ENCODE measurements at regions not wholly inside any gene's neighbourhood (a gene's known extent, or its start where the extent isn't known, plus 50 kb on each side); places are given as distances from the start of the nearest gene placed in this dataset.

DNA sequence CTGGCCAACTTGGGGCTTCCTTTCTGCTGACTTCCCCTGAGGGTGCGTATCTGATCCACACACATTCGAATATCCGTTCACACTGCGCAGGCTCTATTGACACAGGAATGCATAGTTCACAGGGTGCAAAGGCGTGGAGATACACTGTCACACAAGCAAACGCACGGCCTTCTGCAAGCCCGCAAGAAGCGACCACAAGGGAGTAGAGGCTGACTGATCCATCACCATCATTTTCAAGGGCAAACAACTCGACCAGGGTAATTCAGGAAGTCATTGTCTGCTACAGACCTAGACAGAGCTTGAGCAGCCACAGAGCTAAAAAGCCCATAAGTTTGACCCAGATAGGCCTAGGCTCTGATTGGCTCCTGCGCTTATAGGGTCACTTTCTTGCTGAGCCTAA, 392.3 kb downstream of the MN1 start:
- no peaks in the 10 kb centered on the region for H3K36me3 ChIP-seq (ENCODE audit: insufficient read depth, low read length)
- no peak overlapping the region for H3K9ac ChIP-seq (ENCODE audit: low read depth, low read length)
- no peaks in the 10 kb centered on the region; the same call in 1 of the 2 replicates for H3K4me1 ChIP-seq (ENCODE audit: insufficient read depth, low read length)
- H3K9me3 ChIP-seq (ENCODE audit: control insufficient read depth, insufficient read depth, low read length) = no peaks in the 10 kb centered on the region

DNA sequence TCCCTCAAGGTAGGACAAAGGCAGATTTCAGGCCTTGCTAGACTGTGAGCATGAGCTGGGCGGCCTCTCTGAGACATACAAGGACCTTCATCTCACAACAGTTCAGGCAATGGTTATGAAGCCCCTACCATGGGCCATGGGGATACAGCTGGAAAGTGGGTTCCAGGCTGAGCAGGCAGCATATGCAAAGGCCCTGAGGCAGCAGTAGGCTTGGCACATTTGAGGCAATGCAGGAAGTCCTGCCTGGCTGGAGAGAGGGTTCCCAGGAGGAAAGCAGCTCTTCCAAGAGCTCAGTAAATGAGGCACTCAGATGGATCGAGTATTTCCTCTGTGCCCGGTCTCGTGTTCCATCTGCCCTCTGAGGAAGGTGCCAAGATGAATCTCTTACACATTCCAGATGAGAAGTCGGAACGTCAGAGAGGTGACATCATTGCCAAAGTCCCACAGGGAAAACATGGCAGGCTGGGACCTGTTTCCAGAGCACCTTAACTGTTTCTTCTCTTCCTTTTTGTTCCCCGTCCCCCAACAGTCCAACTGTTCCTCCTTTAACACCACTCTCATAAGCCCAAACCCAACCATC, 388.6 kb downstream of the MN1 start:
- Histone ChIP-seq H3K4me1 (ENCODE audit: insufficient read depth, low read length) (peaks cover 16% of the 10 kb centered on the region), H3K9ac (ENCODE audit: low read depth, low read length) (no peak overlapping the region), H3K36me3 (ENCODE audit: insufficient read depth, low read length) (no peaks in the 10 kb centered on the region), H3K9me3 (ENCODE audit: control insufficient read depth, insufficient read depth, low read length) (no peaks in the 10 kb centered on the region)

DNA sequence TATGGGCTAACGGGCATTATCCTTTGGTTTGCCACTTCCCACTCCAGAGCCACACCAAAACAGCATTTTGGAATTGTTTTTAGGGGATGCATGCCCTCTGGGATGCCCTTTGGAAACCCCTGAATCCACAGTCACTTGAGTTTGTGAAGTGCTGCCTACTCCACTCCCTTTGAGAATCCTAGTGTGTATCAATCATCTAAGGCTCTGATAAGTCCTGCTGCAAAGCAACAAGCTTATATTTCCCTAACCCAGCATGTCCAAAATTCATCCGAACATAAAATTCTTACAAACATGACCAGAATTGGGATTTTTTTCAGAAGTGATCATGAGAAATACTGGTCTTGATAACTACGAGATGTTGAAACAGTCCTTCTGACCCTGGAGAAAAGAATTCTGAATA, 387.9 kb downstream of the MN1 start:
- no peaks in the 10 kb centered on the region for H3K9me3 ChIP-seq (ENCODE audit: control insufficient read depth, insufficient read depth, low read length)
- peaks cover 16% of the 10 kb centered on the region for H3K4me1 ChIP-seq (ENCODE audit: insufficient read depth, low read length)
- H3K36me3 ChIP-seq (ENCODE audit: insufficient read depth, low read length) = no peaks in the 10 kb centered on the region
- H3K9ac ChIP-seq (ENCODE audit: low read depth, low read length) = no peak overlapping the region

DNA sequence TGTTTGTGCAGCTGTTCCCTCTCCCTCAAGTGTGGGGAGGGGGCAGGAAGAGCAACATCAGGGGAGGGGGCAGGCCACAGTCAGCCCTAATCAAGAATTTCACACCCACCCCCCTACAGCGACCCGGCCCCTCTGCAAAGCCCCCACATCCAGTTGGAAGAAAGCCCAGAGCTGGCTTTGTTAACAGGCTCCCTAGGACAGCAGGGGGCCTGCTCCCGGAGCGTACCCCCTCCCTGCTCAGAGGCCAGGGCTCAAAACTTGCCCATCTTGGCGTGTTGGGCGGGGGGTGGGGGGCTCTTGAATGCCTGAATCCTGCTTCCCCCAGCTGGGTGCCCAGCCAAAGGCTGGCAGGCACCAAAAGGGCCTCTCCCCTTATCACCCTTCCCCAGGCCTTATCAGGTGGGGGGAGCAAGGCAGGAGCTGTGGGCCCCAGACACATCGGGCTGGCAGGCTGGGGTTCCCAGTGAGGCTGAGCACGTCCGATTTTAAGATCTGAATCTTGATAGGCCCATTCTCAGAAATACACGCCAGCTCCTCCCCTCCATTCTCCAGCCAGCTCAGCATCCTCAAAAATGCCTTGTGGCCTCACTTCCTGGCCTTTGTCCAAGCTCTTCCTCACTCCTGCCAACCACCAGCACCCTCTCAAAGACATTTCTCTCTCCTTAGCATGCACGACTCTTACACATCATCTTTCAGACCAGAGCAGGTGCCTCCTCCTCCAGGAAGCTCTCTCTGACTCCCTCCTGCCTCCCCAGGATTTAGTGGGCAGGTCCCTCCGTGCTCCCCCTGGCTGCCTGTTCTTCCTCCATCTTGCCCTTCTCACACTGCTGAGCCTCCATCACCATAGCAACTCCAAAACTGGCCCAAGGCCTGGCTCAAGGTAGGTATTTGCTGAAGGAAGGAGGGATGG, 384.8 kb downstream of the MN1 start:
- peaks cover 19% of the 10 kb centered on the region for H3K4me1 ChIP-seq (ENCODE audit: insufficient read depth, low read length)
- no peaks in the 10 kb centered on the region for H3K9me3 ChIP-seq (ENCODE audit: control insufficient read depth, insufficient read depth, low read length)
- H3K36me3 ChIP-seq (ENCODE audit: insufficient read depth, low read length) = no peaks in the 10 kb centered on the region
- H3K9ac ChIP-seq (ENCODE audit: low read depth, low read length) = no peak overlapping the region

DNA sequence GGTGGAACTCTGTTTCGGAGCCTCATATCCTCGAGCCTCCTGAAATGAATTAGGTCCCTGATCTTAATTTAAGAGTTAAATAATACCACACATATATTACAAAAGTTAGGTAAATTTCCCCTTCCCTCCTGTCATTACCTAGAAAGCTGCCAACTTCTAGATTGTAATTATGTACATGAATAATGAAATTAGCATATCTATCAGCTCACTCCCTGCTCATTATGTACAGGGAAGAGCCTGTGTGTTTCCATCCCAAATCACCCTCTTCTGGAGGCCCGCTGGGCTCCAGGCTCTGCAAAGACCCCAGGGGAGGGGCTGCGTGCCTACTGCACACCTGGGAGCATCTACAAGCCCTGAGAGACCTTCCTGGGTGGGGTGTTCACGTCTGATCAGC, 384.1 kb downstream of the MN1 start:
- no peaks in the 10 kb centered on the region for H3K9me3 ChIP-seq (ENCODE audit: control insufficient read depth, insufficient read depth, low read length)
- peaks cover 19% of the 10 kb centered on the region for H3K4me1 ChIP-seq (ENCODE audit: insufficient read depth, low read length)
- no peak overlapping the region for H3K9ac ChIP-seq (ENCODE audit: low read depth, low read length)
- no peaks in the 10 kb centered on the region for H3K36me3 ChIP-seq (ENCODE audit: insufficient read depth, low read length)

DNA sequence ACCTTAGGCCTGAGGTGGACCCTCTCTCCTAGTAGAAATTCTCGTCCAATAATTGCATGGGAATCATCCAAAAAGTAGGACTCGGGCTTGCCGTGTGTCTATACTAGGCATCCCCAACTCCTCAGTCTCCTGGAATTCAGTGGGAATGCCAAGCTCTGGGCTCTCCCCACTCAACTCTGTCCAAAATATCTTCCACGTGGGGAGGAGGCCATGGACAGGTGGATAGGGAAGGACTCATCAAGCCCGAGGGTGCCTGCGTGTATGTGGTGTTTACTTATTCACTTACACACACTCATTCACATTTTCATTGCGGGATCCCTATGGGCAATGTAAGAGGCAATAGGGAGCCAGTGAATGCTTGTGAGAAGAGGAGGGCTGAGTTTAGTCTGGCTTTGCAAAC, 383.3 kb downstream of the MN1 start:
- Histone ChIP-seq H3K36me3 (ENCODE audit: insufficient read depth, low read length) (no peaks in the 10 kb centered on the region), H3K9me3 (ENCODE audit: control insufficient read depth, insufficient read depth, low read length) (no peaks in the 10 kb centered on the region), H3K4me1 (ENCODE audit: insufficient read depth, low read length) (peaks cover 19% of the 10 kb centered on the region), H3K9ac (ENCODE audit: low read depth, low read length) (no peak overlapping the region)

DNA sequence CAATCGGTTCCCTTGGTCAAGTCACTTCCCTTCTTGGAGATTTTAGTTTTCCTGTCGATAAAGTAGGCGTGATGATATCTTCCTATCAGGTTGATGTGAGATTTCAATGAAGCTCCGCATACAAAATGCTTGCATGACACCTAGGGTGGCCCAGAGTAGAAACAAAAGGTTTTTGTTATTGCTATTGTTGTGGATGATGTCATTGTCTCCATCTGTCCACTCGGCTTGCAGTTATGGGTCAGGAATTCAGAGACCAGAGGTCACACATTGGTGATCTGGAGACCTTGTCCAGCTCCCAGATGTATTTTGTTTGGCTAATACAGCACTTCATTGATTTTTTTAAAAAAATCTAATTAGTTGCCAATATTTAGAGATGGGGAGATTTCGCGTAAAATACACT, 382.1 kb downstream of the MN1 start:
- H3K9ac ChIP-seq (ENCODE audit: low read depth, low read length) = no peak overlapping the region
- H3K36me3 ChIP-seq (ENCODE audit: insufficient read depth, low read length) = no peaks in the 10 kb centered on the region
- no peaks in the 10 kb centered on the region for H3K9me3 ChIP-seq (ENCODE audit: control insufficient read depth, insufficient read depth, low read length)
- H3K4me1 ChIP-seq (ENCODE audit: insufficient read depth, low read length) = peaks cover 19% of the 10 kb centered on the region

DNA sequence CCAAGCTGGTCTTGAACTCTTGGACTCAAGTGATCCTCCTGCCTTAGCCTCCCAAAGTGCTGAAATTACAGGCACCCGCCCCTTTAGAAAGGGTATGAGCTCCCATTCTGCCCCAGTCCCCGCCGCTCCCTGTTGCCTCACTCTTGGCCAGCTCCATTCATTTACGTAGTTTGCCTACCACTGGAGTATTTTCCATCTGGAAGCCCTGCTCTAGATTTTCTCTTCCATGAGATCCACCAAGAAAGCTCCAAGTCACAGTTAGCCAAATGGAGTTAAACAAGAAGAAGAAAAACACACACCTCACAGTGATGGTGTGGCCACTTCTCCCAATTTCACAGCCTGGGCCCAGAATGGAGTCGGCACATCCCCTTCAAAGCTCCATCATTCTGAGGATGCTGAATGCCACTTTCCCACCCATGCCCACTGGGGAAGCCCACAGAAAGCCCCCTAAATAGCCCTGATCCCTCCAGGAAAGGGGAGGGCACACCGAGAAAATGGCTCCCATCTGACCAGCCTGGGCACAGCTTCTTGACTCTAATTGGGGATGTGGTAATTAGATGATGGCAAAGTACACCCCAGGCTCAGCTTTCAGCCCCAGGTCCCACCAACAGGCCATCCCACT, 381.2 kb downstream of the MN1 start:
- H3K36me3 ChIP-seq (ENCODE audit: insufficient read depth, low read length) = no peaks in the 10 kb centered on the region
- peaks cover 2% of the 10 kb centered on the region; the same call in 1 of the 2 replicates for H3K9me3 ChIP-seq (ENCODE audit: control insufficient read depth, insufficient read depth, low read length)
- no peak overlapping the region for H3K9ac ChIP-seq (ENCODE audit: low read depth, low read length)
- H3K4me1 ChIP-seq (ENCODE audit: insufficient read depth, low read length) = peaks cover 15% of the 10 kb centered on the region

DNA sequence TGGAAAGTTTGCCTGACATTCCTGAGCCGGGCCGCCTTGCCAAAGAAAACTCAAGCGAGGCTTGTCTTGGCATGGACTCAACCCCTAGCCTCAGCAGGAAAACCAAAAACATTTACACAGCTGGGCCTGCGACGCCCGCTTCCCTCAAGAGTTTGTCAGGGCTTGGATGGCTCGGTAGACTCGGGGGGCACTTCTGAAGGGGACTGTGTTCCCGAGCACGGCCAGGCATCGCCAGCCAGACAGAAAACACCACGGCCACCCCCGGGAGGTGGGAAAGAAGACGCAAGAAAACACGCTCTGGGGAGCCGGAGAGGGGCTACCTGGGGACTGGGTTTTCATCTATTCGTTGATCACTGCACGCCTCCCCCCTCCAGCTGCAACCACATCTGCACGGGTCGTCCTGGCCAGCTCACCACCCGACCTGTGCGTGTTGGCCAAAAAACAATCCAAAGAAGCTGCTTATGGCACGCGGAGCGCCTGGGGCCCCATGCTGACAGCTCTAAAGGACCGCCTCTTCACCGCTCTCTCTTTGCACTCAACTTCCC, 380.7 kb downstream of the MN1 start:
- Histone ChIP-seq H3K4me1 (ENCODE audit: insufficient read depth, low read length) (peaks cover 13% of the 10 kb centered on the region), H3K9ac (ENCODE audit: low read depth, low read length) (no peak overlapping the region), H3K9me3 (ENCODE audit: control insufficient read depth, insufficient read depth, low read length) (peaks cover 2% of the 10 kb centered on the region; the same call in 1 of the 2 replicates), H3K36me3 (ENCODE audit: insufficient read depth, low read length) (no peaks in the 10 kb centered on the region)

DNA sequence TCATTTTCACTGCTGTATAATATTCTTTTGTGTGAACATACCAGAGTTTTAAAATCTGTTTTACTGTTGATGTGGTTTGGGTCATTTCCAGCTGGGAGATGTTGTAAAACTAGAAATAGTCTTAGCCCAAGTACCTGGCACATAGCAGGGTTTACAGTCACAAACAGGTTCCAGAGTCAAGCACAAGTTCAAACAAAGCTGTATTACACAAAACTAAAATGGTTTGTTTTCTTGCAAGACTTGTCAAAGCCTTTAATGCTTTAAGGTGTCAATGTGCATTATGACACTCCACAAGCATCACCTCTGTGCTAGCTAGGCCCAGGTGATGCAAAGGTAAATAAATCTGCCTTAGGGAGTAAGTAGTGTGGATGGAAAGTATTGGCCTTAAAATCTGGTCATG, 379.1 kb downstream of the MN1 start:
- Histone ChIP-seq H3K36me3 (ENCODE audit: insufficient read depth, low read length) (no peaks in the 10 kb centered on the region), H3K9ac (ENCODE audit: low read depth, low read length) (no peak overlapping the region), H3K4me1 (ENCODE audit: insufficient read depth, low read length) (peaks cover 6% of the 10 kb centered on the region), H3K9me3 (ENCODE audit: control insufficient read depth, insufficient read depth, low read length) (peaks cover 2% of the 10 kb centered on the region; the same call in 1 of the 2 replicates)

DNA sequence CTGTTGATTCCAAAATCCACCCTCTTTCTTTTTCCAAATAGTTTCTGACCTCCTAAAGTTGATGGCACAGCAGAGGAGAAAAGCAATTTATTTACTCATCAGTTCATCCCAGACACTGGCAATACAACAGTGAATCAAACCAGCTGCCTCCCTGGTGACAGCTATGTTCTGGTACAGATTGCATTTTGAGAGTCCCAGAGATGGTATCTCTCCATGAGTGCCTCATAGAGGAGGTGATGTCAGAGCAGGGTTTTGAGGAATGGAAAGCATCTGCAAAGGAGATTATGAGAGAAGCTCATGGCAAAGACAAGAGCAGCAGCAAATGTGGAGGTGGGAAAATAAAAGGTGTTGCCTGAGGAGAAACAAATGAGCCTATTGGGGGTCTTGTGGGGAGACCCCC, 377.2 kb downstream of the MN1 start:
- Histone ChIP-seq H3K9me3 (ENCODE audit: control insufficient read depth, insufficient read depth, low read length) (peaks cover 5% of the 10 kb centered on the region), H3K36me3 (ENCODE audit: insufficient read depth, low read length) (no peaks in the 10 kb centered on the region), H3K9ac (ENCODE audit: low read depth, low read length) (no peak overlapping the region), H3K4me1 (ENCODE audit: insufficient read depth, low read length) (peaks cover 3% of the 10 kb centered on the region; the same call in 1 of the 2 replicates)

DNA sequence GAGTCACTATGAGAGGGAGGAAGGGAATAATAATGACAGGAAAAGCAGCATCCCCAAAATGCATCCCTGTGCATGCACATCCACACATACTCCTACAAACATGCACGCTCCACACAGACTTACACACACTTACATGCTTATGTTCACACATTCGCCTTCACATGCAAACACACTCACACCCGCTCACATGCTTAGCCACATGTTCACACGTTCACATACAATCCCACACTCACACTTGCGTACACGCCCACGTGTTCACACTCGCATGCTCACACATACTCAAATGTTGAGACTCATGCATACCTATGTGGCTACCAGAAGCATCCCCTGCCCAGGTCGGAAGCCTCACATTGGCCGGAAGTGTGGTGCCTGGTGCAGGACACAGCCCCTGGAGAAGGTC, 372.1 kb downstream of the MN1 start:
- Histone ChIP-seq H3K36me3 (ENCODE audit: insufficient read depth, low read length) (0 out of 2 replicates have a peak, but pooled peaks cover 3% of the 10 kb centered on the region), H3K9me3 (ENCODE audit: control insufficient read depth, insufficient read depth, low read length) (peaks cover 15% of the 10 kb centered on the region), H3K9ac (ENCODE audit: low read depth, low read length) (no peak overlapping the region), H3K4me1 (ENCODE audit: insufficient read depth, low read length) (no peaks in the 10 kb centered on the region; the same call in 1 of the 2 replicates)

DNA sequence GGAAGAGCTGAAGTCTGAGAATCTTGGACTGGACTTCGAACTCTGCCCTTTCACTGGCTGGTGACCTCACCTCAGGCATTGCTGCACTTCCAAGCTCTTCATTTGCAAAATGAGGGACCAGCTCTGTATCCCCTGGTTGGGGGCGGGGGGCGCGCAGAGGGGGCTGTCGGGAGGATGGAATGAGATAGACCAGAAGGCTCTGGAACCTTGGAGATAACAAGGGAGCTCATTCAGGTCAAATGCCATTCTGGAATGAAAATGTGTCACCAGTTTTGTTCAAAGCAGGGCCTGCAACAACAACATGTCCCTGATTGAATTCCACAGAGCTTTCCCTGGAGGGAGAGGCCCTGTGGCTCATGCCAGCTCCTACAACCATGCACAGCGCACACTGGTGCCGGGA, 370.5 kb downstream of the MN1 start:
- peaks cover 8% of the 10 kb centered on the region; the same call in 1 of the 2 replicates for H3K4me1 ChIP-seq (ENCODE audit: insufficient read depth, low read length)
- H3K9me3 ChIP-seq (ENCODE audit: control insufficient read depth, insufficient read depth, low read length) = peaks cover 13% of the 10 kb centered on the region
- 0 out of 2 replicates have a peak, but pooled peaks cover 3% of the 10 kb centered on the region for H3K36me3 ChIP-seq (ENCODE audit: insufficient read depth, low read length)
- no peak overlapping the region for H3K9ac ChIP-seq (ENCODE audit: low read depth, low read length)

DNA sequence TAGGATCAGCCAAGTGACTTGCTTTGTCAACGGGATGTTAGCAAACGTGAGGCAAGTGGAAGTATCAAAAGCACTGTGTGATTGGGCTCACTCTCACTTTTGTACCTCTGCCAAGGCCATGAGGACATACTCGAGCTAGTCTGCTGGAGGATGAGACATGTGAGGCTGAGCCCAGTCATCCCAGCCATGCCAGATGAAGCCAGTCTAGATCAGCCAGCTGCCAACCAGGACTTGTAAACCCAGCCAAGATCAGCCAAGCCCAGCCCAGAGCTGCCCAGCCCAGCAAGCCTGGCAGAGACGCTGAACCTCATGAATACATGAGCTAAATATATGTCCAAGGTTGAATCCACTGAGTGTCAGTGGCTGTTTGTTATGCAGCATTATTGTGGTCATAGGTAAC, 369.7 kb downstream of the MN1 start:
- H3K36me3 ChIP-seq (ENCODE audit: insufficient read depth, low read length) = 0 out of 2 replicates have a peak, but pooled peaks cover 3% of the 10 kb centered on the region
- H3K9ac ChIP-seq (ENCODE audit: low read depth, low read length) = no peak overlapping the region
- H3K4me1 ChIP-seq (ENCODE audit: insufficient read depth, low read length) = peaks cover 11% of the 10 kb centered on the region; the same call in 1 of the 2 replicates
- peaks cover 13% of the 10 kb centered on the region for H3K9me3 ChIP-seq (ENCODE audit: control insufficient read depth, insufficient read depth, low read length)
